HG03039 (cell line): ENCODE measurements at regions not wholly inside any gene's neighbourhood (a gene's known extent, or its start where the extent isn't known, plus 50 kb on each side); places are given as distances from the start of the nearest gene placed in this dataset.
"Not testable (repeated sequence)": the region's sequence is repeated elsewhere in the genome, so short reads cannot be mapped to it uniquely, and the experiment has no call there.

Experiments
- ATAC-seq: cut with Tn5 transposase; IDR thresholded peaks from one replicate; pipeline ENCODE4 v1.9.1; 2021; ENCODE audit warnings: mild to moderate bottlenecking, moderate library complexity; ENCODE audit not compliant: unreplicated experiment

DNA sequence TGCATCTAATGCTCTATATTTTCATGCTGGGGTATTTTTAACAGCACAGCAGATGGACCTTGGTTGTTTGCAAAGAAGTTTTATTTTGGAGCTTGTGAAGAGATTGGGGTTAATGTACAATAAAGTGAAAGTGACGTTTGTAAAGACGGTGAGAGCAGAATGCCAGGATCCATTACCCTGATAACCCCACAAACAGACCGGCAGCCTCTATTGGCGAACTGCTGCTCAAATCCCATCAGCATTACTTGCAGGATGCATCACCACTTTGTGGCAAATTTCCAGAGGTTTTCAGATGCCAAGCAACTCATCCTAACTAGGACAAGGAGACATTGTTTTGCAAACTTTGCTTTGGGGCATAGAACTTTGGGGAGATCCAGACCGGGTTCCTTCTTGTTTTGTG lies 383.3 kb upstream of the ZNF462 start:
- no peak for ATAC-seq

GRCh38 chr9:106481013-106481609 lies 381.9 kb upstream of the ZNF462 start:
- ATAC-seq, result no peak

DNA sequence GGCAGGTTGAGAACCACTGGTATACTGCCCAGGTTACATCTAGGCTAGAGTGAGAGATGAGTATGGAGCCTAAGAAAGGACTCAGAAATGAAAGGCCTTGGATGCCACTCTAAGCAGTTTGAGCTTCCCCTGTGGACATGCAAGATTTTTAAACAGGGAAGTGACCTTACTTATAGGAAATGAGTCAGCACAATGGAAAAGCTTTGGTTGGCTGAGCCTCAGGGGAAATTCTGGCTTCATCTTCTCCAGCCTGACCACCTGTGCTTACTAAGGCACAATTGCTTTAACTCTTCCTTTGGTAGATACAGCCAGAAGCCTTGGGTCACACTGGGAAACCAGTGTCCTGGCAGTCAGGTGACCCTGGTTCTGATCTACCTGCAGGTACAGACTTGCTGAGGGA lies 380.2 kb upstream of the ZNF462 start:
- no peak for ATAC-seq

DNA sequence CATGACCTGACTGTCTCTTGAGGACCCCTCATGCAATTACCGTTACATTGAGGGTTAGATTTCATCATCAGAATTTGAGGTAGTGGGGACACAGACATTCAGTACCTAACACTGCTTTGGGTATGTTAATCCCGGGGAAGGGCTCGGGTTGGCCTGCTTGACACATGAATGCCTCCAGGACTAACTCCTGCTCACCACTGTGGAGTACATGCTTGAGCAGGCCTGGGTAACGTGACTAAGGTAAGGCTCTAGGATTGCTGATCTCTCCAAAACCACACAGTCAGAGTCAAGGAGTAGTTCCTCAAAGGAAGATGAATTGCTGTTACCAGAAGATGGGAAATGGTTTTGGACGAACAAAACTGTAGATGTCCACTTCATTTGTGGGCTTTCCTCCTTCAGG lies 376.3 kb upstream of the ZNF462 start:
- ATAC-seq, result no peak

DNA sequence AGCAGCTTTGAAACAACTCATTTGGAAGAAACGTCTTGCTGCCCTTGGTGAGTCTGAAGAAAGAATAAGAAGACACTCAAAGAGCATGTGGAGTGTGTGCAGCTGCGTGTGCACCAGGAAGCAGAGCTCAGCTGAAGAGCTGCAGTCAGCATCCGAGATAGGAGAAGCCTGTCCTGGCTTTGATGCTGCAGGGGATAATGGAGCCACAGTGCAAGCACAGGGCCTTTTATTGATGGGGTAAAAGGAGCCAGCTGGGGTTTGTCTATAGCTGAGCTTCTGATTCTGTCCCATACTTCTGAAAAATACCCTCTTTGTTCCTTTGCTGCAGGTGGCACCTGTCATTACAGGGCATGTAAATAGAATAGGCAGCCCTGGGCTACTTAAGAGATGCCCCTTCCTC lies 375.7 kb upstream of the ZNF462 start:
- no peak for ATAC-seq

- not testable (repeated sequence) for ATAC-seq
These were observed 370.8 kb upstream of the ZNF462 start for GRCh38 chr9:106492126-106492525.

GRCh38 chr9:106500171-106500570 lies 362.8 kb upstream of the ZNF462 start:
- no peak for ATAC-seq

DNA sequence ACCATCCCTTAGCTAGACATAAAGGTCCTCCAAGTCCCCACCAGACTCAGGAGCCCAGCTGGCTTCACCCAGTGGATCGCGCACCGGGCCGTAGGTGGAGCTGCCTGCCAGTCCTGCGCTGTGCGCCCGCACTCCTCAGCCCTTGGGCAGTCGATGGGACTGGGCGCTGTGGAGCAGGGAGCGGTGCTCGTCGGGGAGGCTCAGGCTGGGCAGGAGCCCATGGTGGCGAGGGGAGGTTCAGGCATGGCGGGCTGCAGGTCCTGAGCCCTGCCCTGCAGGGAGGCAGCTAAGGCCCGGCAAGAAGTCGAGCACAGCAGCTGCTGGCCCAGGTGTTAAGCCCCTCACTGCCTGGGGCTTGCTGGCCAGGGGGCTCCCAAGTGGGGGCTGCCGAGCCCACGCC lies 361.8 kb upstream of the ZNF462 start:
- not testable (repeated sequence) for ATAC-seq

DNA sequence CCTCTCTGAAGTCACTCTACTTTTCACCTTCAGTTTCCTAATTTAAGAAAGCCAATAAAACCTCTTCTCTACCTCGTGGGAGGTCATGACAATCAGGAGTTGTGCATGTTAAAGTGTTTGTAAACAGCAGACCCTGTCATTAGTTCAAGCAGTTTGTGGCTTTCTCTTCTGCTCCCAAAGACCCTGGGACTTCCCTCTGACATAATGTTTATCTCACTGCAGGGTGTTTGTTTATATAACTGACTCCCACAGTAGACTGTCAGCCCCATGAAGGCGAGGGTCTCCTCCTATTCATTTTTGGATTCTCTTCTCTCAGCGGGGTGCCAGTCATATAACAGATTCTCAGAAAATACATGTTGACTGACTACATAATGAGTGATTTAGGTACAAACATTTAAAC lies 360.0 kb upstream of the ZNF462 start:
- ATAC-seq, result no peak

GRCh38 chr9:106503759-106504158 lies 359.2 kb upstream of the ZNF462 start:
- ATAC-seq, result no peak

- no peak for ATAC-seq
These were observed 336.2 kb upstream of the ZNF462 start for GRCh38 chr9:106526716-106527204.

GRCh38 chr9:106528158-106528557 lies 334.8 kb upstream of the ZNF462 start:
- ATAC-seq, result no peak

DNA sequence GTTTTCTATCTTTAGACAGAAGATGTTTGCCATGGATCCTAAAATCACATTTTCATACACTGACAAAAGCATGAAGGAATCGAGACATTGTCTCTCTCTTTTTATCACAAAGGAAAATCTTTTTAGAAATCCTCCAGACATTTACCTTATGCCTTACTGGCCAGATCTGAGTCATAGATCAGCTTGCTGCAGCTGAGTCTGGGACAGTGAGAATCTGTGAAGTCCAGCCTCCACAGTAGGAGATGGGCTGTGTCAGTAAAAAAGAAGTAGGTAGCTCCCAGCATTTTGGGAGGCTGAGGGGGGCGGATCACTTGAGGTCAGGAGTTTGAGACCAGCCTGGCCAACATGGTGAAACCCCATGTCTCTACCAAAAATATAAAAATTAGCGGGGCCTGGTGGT lies 333.4 kb upstream of the ZNF462 start:
- no peak for ATAC-seq

- no peak for ATAC-seq
These were observed 331.5 kb upstream of the ZNF462 start for GRCh38 chr9:106531491-106531890.

DNA sequence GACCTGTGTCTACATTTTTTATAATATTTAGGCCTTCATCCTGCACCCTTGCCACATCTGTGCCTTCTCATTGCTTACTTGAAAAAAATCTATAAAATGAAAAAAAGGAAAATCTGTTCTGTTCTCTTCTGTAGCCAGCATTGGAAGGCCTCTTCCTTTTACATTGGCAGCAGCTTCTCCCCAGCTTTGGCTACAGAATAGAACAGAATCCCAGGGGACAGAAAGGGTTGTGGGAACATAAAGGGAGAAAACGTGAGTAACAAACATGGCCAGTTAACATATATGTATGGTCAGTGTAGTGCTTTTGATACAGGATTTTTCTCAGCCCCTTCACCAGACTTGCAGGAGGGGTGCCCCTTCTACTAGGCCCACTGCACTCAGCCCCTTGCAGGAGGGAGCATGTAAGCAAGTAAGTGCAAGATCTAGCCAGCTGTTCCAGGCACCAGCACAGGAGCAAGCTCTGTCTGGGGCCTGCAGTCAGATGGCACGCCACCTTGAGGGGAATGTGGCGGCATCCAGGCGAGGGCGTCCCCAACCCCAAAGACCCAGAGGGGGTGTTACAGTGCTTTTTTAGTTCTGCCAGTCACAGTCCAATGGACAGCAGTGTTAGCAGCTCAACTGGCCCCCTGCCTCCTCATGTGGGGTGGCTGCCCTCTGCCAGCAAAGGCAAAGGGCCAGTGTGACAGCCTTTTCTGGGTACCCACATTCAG lies 330.5 kb upstream of the ZNF462 start:
- no peak for ATAC-seq

GRCh38 chr9:106534800-106535199 lies 328.2 kb upstream of the ZNF462 start:
- ATAC-seq, result no peak

- no peak for ATAC-seq
These were observed 327.5 kb upstream of the ZNF462 start for GRCh38 chr9:106535439-106535838.

- ATAC-seq, result no peak
These were observed 304.8 kb upstream of the ZNF462 start for GRCh38 chr9:106557996-106558667.

GRCh38 chr9:106560540-106560939 lies 302.4 kb upstream of the ZNF462 start:
- ATAC-seq, result no peak

GRCh38 chr9:106575823-106576222 lies 287.1 kb upstream of the ZNF462 start:
- ATAC-seq, result no peak

- ATAC-seq, result no peak
These were observed 286.7 kb upstream of the ZNF462 start for GRCh38 chr9:106576232-106576760.

DNA sequence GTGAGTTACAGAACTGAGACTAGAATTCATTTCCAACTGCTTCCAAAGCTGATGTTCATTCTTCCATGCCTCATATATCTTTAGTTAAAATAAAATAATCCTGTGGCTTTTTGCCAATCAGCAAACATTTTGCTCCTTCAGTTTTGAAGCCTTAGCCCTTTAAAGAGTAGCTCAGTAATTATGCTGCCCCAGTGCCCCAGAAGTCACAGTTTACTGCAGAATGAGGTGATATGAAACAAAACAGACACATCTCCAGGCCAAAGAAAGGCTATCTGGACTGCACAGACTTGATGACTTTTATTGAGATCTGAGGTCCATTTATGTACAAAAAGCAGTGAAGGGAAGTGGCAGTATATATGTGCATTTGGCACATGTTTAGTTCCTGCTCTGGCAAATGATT lies 285.8 kb upstream of the ZNF462 start:
- ATAC-seq, result no peak
